ENCODE measurements at regions not wholly inside any gene's neighbourhood (a gene's known extent, or its start where the extent isn't known, plus 50 kb on each side); places are given as distances from the start of the nearest gene placed in this dataset.
A peak's percentile ranks its signal among the peaks of the same experiment; 100 is the strongest.

- no peak for ATAC-seq (replicated peaks in 6 of 8)
- no peaks in the 10 kb centered on the region for H3K4me1 ChIP-seq (replicated peaks in 1 of 2)
- H3K27ac ChIP-seq = no peak overlapping the region
- in situ Hi-C loops (cut with MboI; ENCODE audit: low pct_unique_long_range_greater_than_20kb in 2 of 9, low sequenced_read_pairs in 9 of 9, unreplicated experiment in 9 of 9) = no loop called here
- H3K4me3 ChIP-seq = no peak overlapping the region
- 17 to 92% (median 78%) methylated on average over 1 of the region's 1 CpG; no CpG with 5 or more reads in 1 of the 10 experiments for WGBS, 10 experiments
Measured at GRCh38 chr12:78395961-78396360, 468.6 kb upstream of the SYT1 start.

DNA sequence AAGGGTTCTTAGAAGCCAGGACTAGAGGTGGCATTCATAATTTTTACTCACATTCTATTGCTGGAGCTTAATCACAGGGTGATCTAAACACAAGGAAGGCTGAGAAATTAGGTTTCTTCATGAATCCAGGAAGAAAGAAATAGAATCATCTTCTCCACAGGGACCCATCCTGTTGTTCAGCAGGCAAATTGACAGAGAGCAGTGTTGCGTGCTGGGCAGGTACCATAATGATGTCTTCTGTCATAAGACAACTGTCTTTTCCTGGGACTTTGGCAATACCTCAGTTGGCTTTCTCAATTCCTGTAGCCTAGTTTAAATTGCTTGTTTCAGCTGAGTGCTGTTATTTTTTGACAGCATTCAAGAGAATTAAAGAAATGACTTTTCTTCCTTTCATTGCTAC, 468.0 kb upstream of the SYT1 start:
- 80 to 100% (median 95%) methylated on average over 1 of the region's 1 CpG; no CpG with 5 or more reads in 2 of the 10 experiments for WGBS, 10 experiments

GRCh38 chr12:78398750-78399149, 465.8 kb upstream of the SYT1 start:
- Histone ChIP-seq H3K4me1 (replicated peaks in 1 of 2) (peaks cover 0 to 5% of the 10 kb centered on the region in 2 donors), H3K4me3 (no peak overlapping the region), H3K27ac (no peak overlapping the region)
- in situ Hi-C loops (cut with MboI; ENCODE audit: low pct_unique_long_range_greater_than_20kb in 2 of 9, low sequenced_read_pairs in 9 of 9, unreplicated experiment in 9 of 9) = no loop called here
- no peak for ATAC-seq (replicated peaks in 6 of 8)
- 58 to 100% (median 94%) methylated on average over 2 of the region's 2 CpGs; no CpG with 5 or more reads in 2 of the 10 experiments for WGBS, 10 experiments

More for the DNA sequence above, 468.0 kb upstream of the SYT1 start:
- no peak for ATAC-seq (replicated peaks in 6 of 8)
- H3K4me3 ChIP-seq = no peak overlapping the region
- in situ Hi-C loops (cut with MboI; ENCODE audit: low pct_unique_long_range_greater_than_20kb in 2 of 9, low sequenced_read_pairs in 9 of 9, unreplicated experiment in 9 of 9) = no loop called here
- H3K27ac ChIP-seq = no peak overlapping the region
- no peaks in the 10 kb centered on the region for H3K4me1 ChIP-seq (replicated peaks in 1 of 2)

DNA sequence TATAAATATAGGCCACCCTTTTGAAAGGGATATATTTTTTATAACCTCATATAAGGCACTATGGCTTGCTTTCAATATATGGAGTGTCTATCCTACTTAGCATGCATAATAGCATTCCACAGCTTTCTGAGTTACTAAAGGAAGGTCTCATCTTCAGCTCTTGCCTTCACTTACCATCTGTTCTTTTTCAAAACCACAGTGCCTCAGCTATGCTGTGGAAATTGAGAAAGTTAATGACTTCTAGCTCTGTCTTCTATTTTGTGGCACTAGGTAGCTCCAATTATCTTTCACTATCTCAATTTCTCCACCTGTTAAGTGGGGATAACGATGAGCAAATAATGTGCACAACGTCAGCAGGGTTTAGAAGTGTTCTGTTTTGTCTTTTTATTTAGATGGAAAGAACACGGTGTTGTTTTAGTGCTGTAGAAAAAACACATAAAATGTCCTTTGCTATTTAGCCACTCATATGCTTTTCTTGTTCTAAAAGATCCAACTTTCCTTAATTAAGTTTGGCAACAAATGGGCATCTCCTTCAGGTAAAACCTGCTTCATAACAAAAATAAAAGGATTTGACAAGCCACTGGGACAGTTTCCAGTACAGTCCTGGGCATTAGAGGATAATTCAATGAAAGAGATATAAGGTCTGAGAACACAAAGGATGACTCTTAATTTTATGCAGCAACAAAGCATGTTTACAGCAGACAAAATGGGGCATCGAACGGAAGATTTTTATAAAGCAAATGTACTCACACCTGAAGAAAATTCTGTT, 462.0 kb upstream of the SYT1 start:
- Histone ChIP-seq H3K4me1 (replicated peaks in 1 of 2) (peaks cover 3 to 5% of the 10 kb centered on the region in 2 donors), H3K27ac (no peak overlapping the region), H3K4me3 (no peak overlapping the region)
- in situ Hi-C loops (cut with MboI; ENCODE audit: low pct_unique_long_range_greater_than_20kb in 2 of 9, low sequenced_read_pairs in 9 of 9, unreplicated experiment in 9 of 9) = no loop called here
- ATAC-seq (replicated peaks in 6 of 8) = no peak
- WGBS, 10 experiments = 42 to 100% (median 78%) methylated on average over 2 to 5 of the region's 5 CpGs

- peaks cover 3 to 5% of the 10 kb centered on the region in 2 donors for H3K4me1 ChIP-seq (replicated peaks in 1 of 2)
- ATAC-seq (replicated peaks in 6 of 8) = peak in 7 of 8 experiments; percentile 33 to 86 (median 65)
- in situ Hi-C loops (cut with MboI; ENCODE audit: low pct_unique_long_range_greater_than_20kb in 2 of 9, low sequenced_read_pairs in 9 of 9, unreplicated experiment in 9 of 9) = no loop called here
- 0 to 78% (median 50%) methylated on average over 1 of the region's 1 CpG; no CpG with 5 or more reads in 3 of the 10 experiments for WGBS, 10 experiments
- no peak overlapping the region for H3K27ac ChIP-seq
- H3K4me3 ChIP-seq = no peak overlapping the region
Measured at GRCh38 chr12:78403136-78403535, 461.4 kb upstream of the SYT1 start.

GRCh38 chr12:78403681-78404080, 460.9 kb upstream of the SYT1 start:
- H3K27ac ChIP-seq = no peak overlapping the region
- in situ Hi-C loops (cut with MboI; ENCODE audit: low pct_unique_long_range_greater_than_20kb in 2 of 9, low sequenced_read_pairs in 9 of 9, unreplicated experiment in 9 of 9) = no loop called here
- peaks cover 3 to 5% of the 10 kb centered on the region in 2 donors for H3K4me1 ChIP-seq (replicated peaks in 1 of 2)
- H3K4me3 ChIP-seq = no peak overlapping the region
- ATAC-seq (replicated peaks in 6 of 8) = no peak
- WGBS, 10 experiments = 55 to 100% (median 91%) methylated on average over 2 to 3 of the region's 3 CpGs

DNA sequence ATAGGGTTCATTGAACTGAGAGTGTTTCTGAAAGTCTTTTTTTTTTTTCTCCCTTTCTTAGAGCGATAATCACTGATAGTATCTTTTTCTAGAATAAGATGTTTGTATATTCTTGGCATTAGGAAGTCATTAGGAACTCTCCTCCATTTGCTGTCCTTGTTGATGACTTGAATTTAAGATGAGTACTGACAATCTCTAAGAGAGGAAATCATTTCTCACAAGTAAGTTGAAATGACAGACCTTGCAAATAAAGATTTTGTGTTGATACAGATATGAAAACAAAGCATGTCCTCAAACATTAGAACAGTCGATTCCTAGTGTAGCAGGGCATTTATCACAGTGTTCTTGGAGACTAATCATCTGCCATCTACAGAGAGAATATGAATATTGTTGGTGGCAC, 458.4 kb upstream of the SYT1 start:
- no peak overlapping the region for H3K4me3 ChIP-seq
- WGBS, 10 experiments = 50 to 95% (median 87%) methylated on average over 1 to 2 of the region's 2 CpGs
- H3K4me1 ChIP-seq (replicated peaks in 1 of 2) = peaks cover 5% of the 10 kb centered on the region in 2 donors
- ATAC-seq (replicated peaks in 6 of 8) = no peak
- in situ Hi-C loops (cut with MboI; ENCODE audit: low pct_unique_long_range_greater_than_20kb in 2 of 9, low sequenced_read_pairs in 9 of 9, unreplicated experiment in 9 of 9) = no loop called here
- no peak overlapping the region for H3K27ac ChIP-seq

DNA sequence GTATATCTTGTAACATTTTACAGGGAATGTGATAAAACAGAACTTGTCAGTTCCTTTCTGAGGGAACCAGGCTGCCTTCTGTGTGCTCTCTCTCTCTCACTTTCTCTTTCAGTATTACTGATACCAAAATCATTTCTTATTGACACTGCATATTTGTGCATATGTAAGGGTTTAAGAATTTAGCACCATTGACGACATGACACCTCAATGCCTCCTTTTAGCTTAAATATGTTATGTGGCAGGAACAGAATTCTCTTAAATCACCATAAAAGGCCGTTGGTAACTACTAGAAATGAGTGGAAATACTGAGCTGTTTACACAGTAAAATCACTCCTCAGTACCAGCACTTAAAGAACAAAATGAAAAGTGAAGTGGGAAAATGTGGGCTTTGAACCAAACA, 457.7 kb upstream of the SYT1 start:
- Histone ChIP-seq H3K27ac (no peak overlapping the region), H3K4me1 (replicated peaks in 1 of 2) (peaks cover 5% of the 10 kb centered on the region in 2 donors), H3K4me3 (no peak overlapping the region)
- ATAC-seq (replicated peaks in 6 of 8) = peak in 1 of 8 experiments; percentile 19
- in situ Hi-C loops (cut with MboI; ENCODE audit: low pct_unique_long_range_greater_than_20kb in 2 of 9, low sequenced_read_pairs in 9 of 9, unreplicated experiment in 9 of 9) = no loop called here
- WGBS, 10 experiments = 0 to 100% (median 41%) methylated on average over 1 to 2 of the region's 2 CpGs; no CpG with 5 or more reads in 1 of the 10 experiments

- in situ Hi-C loops (cut with MboI; ENCODE audit: low pct_unique_long_range_greater_than_20kb in 2 of 9, low sequenced_read_pairs in 9 of 9, unreplicated experiment in 9 of 9) = no loop called here
- no peak overlapping the region for H3K4me3 ChIP-seq
- H3K27ac ChIP-seq = no peak overlapping the region
- H3K4me1 ChIP-seq (replicated peaks in 1 of 2) = peaks cover 5% of the 10 kb centered on the region in 2 donors
- whole genome bisulfite sequencing, 10 experiments = 60 to 100% (median 72%) methylated on average over 1 to 2 of the region's 2 CpGs; no CpG with 5 or more reads in 4 of the 10 experiments
- no peak for ATAC-seq (replicated peaks in 6 of 8)
Measured at GRCh38 chr12:78407722-78408121, 456.9 kb upstream of the SYT1 start.

GRCh38 chr12:78414071-78414470, 450.5 kb upstream of the SYT1 start:
- in situ Hi-C loops (cut with MboI; ENCODE audit: low pct_unique_long_range_greater_than_20kb in 2 of 9, low sequenced_read_pairs in 9 of 9, unreplicated experiment in 9 of 9) = no loop called here
- no peak for ATAC-seq (replicated peaks in 6 of 8)
- Histone ChIP-seq H3K27ac (no peak overlapping the region), H3K4me3 (no peak overlapping the region), H3K4me1 (replicated peaks in 1 of 2) (peaks cover 0 to 2% of the 10 kb centered on the region in 2 donors)
- 81 to 100% (median 93%) methylated on average over 1 of the region's 1 CpG; no CpG with 5 or more reads in 1 of the 10 experiments for WGBS, 10 experiments

GRCh38 chr12:78418919-78419318, 445.7 kb upstream of the SYT1 start:
- ATAC-seq (replicated peaks in 6 of 8) = no peak
- Histone ChIP-seq H3K4me3 (no peak overlapping the region), H3K27ac (no peak overlapping the region), H3K4me1 (replicated peaks in 1 of 2) (peaks cover 0 to 6% of the 10 kb centered on the region in 2 donors)
- WGBS, 10 experiments = 0 to 100% (median 53%) methylated on average over 1 to 2 of the region's 2 CpGs; no CpG with 5 or more reads in 6 of the 10 experiments
- in situ Hi-C loops (cut with MboI; ENCODE audit: low pct_unique_long_range_greater_than_20kb in 2 of 9, low sequenced_read_pairs in 9 of 9, unreplicated experiment in 9 of 9) = no loop called here

GRCh38 chr12:78419513-78419912, 445.1 kb upstream of the SYT1 start:
- ATAC-seq (replicated peaks in 6 of 8) = no peak
- in situ Hi-C loops (cut with MboI; ENCODE audit: low pct_unique_long_range_greater_than_20kb in 2 of 9, low sequenced_read_pairs in 9 of 9, unreplicated experiment in 9 of 9) = no loop called here
- WGBS, 10 experiments = 44 to 100% (median 94%) methylated on average over 2 to 3 of the region's 3 CpGs; no CpG with 5 or more reads in 1 of the 10 experiments

DNA sequence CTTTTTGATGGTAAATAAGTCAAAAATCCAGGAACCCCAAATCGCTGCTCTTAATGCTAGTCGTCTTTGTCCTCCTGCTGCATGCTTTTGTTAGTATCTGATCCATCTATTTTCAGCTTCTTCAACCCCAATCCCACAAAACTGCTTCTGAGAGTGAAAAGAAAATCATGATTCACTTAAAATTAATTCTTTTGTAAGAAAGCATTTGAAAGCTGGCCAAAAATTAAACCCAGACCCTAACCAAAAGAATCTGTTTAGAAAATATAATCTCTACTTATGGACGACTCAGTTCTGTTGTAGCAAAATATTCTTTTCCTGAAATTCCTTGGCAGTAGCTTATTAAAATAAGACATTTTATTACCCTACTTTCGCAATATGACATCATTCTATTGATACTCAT, 443.6 kb upstream of the SYT1 start:
- no peak for ATAC-seq (replicated peaks in 6 of 8)
- Histone ChIP-seq H3K4me3 (no peak overlapping the region), H3K4me1 (replicated peaks in 1 of 2) (peaks cover 0 to 6% of the 10 kb centered on the region in 2 donors), H3K27ac (no peak overlapping the region)
- WGBS, 10 experiments = 22 to 100% (median 87%) methylated on average over 1 to 4 of the region's 4 CpGs
- in situ Hi-C loops (cut with MboI; ENCODE audit: low pct_unique_long_range_greater_than_20kb in 2 of 9, low sequenced_read_pairs in 9 of 9, unreplicated experiment in 9 of 9) = no loop called here

More at GRCh38 chr12:78419513-78419912, 445.1 kb upstream of the SYT1 start:
- H3K4me3 ChIP-seq = no peak overlapping the region
- no peak overlapping the region for H3K27ac ChIP-seq
- H3K4me1 ChIP-seq (replicated peaks in 1 of 2) = peaks cover 0 to 6% of the 10 kb centered on the region in 2 donors

- ATAC-seq (replicated peaks in 6 of 8) = no peak
- H3K4me3 ChIP-seq = no peak overlapping the region
- WGBS, 10 experiments = 7 to 76% (median 58%) methylated on average over 1 to 2 of the region's 2 CpGs
Measured at GRCh38 chr12:78430551-78430950, 434.0 kb upstream of the SYT1 start.

More at GRCh38 chr12:78430551-78430950, 434.0 kb upstream of the SYT1 start:
- in situ Hi-C loops (cut with MboI; ENCODE audit: low pct_unique_long_range_greater_than_20kb in 2 of 9, low sequenced_read_pairs in 9 of 9, unreplicated experiment in 9 of 9) = no loop called here
- Histone ChIP-seq H3K4me1 (replicated peaks in 1 of 2) (no peaks in the 10 kb centered on the region), H3K27ac (no peak overlapping the region)

Data from motor neuron (in vitro differentiated cells).